KMS-11 (cell line): ENCODE measurements at regions not wholly inside any gene's neighbourhood (a gene's known extent, or its start where the extent isn't known, plus 50 kb on each side); places are given as distances from the start of the nearest gene placed in this dataset.

ENCODE experiments used
- H2AFZ ChIP-seq: fragments of 200-600 bp; sonication (generic); 2 replicates; pipeline ENCODE4 v1.6.1; 2016; ENCODE audit warnings: antibody characterized with exemption, mixed run types, low read depth
- H3K27ac ChIP-seq: fragments of 200-600 bp; sonication (generic); 2 replicates; pipeline ENCODE4 v1.6.1; 2016; ENCODE audit warnings: mild to moderate bottlenecking, mixed run types
- H3K27me3 ChIP-seq: fragments of 200-600 bp; sonication (generic); 2 replicates; pipeline ENCODE4 v1.6.1; 2017; ENCODE audit warnings: mild to moderate bottlenecking, low read depth, mixed run types, moderate library complexity; ENCODE audit not compliant: insufficient read depth
- H3K36me3 ChIP-seq: fragments of 200-600 bp; sonication (generic); 2 replicates; pipeline ENCODE4 v1.6.1; 2017; ENCODE audit warnings: mild to moderate bottlenecking, mixed run types; ENCODE audit not compliant: insufficient read depth
- H3K4me1 ChIP-seq: fragments of 200-600 bp; sonication (generic); 2 replicates; pipeline ENCODE4 v1.6.1; 2016; ENCODE audit warnings: mild to moderate bottlenecking, low read depth, mixed run types; ENCODE audit not compliant: poor library complexity, severe bottlenecking
- H3K4me2 ChIP-seq: fragments of 200-600 bp; sonication (generic); 2 replicates; pipeline ENCODE4 v1.7.0; 2016; ENCODE audit warnings: mild to moderate bottlenecking, mixed run types
- H3K4me3 ChIP-seq: fragments of 200-600 bp; sonication (generic); IDR thresholded peaks from 2 replicates; pipeline ENCODE4 v1.6.1; 2017; ENCODE audit warnings: low read depth, low read length, mixed read lengths; ENCODE audit not compliant: insufficient read depth
- H3K79me2 ChIP-seq: fragments of 200-600 bp; sonication (generic); 2 replicates; pipeline ENCODE4 v1.6.1; 2016; ENCODE audit warnings: low read depth, mixed run types; ENCODE audit not compliant: insufficient read depth
- H3K9ac ChIP-seq: fragments of 200-600 bp; sonication (generic); 2 replicates; pipeline ENCODE4 v1.6.1; 2016; ENCODE audit warnings: mild to moderate bottlenecking, mixed run types
- H4K20me1 ChIP-seq: fragments of 200-600 bp; sonication (generic); 2 replicates; pipeline ENCODE4 v1.6.1; 2016; ENCODE audit warnings: mild to moderate bottlenecking, mixed run types; ENCODE audit not compliant: insufficient read depth
- TF ChIP-seq, protein P1 (sequence below): fragments of 200-600 bp; sonication (generic); conservative IDR thresholded peaks from 2 replicates; pipeline ENCODE4 v1.6.1; 2017; ENCODE audit warnings: low read depth, mild to moderate bottlenecking, antibody characterized with exemption, low read length, moderate library complexity, mixed read lengths

DNA sequence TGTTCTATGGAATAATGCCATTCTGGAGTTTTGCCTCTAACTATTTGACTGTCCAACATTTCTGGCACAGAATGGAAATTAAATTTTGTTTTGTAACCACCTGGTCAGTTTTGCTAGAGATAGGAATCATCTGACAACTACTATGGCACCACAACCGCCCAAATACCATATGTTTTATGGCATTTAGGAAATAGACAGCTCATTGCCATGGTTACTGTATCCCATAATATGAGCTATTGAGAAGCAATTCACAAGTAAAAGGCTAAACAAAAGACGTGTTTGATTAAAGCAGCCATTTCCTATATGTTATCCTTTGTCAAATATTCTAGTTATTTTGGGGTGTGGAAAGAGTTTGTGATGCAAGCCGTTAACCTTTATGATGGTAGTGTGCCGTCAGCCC lies 1105.3 kb upstream of the LCORL start:
- no peak overlapping the region for H3K4me2 ChIP-seq
- H3K4me3 ChIP-seq, result no peak overlapping the region
- TF ChIP-seq, protein P1, sequence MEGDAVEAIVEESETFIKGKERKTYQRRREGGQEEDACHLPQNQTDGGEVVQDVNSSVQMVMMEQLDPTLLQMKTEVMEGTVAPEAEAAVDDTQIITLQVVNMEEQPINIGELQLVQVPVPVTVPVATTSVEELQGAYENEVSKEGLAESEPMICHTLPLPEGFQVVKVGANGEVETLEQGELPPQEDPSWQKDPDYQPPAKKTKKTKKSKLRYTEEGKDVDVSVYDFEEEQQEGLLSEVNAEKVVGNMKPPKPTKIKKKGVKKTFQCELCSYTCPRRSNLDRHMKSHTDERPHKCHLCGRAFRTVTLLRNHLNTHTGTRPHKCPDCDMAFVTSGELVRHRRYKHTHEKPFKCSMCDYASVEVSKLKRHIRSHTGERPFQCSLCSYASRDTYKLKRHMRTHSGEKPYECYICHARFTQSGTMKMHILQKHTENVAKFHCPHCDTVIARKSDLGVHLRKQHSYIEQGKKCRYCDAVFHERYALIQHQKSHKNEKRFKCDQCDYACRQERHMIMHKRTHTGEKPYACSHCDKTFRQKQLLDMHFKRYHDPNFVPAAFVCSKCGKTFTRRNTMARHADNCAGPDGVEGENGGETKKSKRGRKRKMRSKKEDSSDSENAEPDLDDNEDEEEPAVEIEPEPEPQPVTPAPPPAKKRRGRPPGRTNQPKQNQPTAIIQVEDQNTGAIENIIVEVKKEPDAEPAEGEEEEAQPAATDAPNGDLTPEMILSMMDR, result no peak
- H4K20me1 ChIP-seq, result no peaks in the 10 kb centered on the region
- no peak overlapping the region for H2AFZ ChIP-seq
- no peaks in the 10 kb centered on the region for H3K27me3 ChIP-seq
- no peak overlapping the region for H3K27ac ChIP-seq
- H3K4me1 ChIP-seq, result no peaks in the 10 kb centered on the region
- H3K79me2 ChIP-seq, result no peaks in the 10 kb centered on the region
- no peaks in the 10 kb centered on the region for H3K36me3 ChIP-seq
- no peak overlapping the region for H3K9ac ChIP-seq

- Histone ChIP-seq H3K36me3 (no peaks in the 10 kb centered on the region), H3K4me1 (no peaks in the 10 kb centered on the region), H3K9ac (no peak overlapping the region), H3K79me2 (no peaks in the 10 kb centered on the region), H2AFZ (no peak overlapping the region), H3K4me3 (no peak overlapping the region), H4K20me1 (no peaks in the 10 kb centered on the region), H3K27me3 (no peaks in the 10 kb centered on the region), H3K4me2 (no peak overlapping the region), H3K27ac (no peak overlapping the region)
- TF ChIP-seq, protein P1, result no peak
Observed at GRCh38 chr4:19123681-19124080, 1102.1 kb upstream of the LCORL start.

DNA sequence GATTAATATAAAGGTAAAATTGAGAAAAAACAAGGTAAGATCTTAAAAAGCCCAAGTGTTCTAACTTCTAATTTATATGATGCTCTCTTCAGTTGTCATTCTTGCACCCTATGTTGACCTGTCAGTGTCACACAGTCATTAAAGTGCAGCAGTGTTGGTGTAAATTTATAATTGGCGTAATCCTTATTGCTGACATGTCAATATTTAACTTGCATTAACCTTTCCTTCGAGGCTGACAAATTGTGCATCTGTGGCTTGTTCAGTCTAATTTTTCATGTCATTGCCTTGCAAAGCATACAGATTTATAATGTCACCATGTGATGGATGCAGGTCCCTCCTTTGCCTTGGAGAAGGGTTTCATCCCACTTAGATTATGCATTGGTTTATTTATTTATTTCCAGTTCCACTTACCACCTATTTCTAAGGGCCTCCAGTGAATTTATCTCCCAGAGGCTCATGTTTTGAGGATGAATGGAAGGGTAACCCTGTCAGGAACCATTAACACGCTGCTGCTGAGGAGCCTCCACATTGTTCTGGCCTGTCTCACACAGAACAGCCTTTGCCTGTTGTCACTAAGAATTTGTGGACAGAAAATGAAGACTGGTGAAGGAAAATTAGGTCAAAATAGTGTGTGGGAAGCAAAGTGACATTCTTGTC lies 1098.5 kb upstream of the LCORL start:
- no peaks in the 10 kb centered on the region for H3K36me3 ChIP-seq
- H3K4me2 ChIP-seq, result no peak overlapping the region
- H3K27ac ChIP-seq, result no peak overlapping the region
- no peak overlapping the region for H3K4me3 ChIP-seq
- no peaks in the 10 kb centered on the region for H3K27me3 ChIP-seq
- H4K20me1 ChIP-seq, result no peaks in the 10 kb centered on the region
- H3K79me2 ChIP-seq, result no peaks in the 10 kb centered on the region
- H3K4me1 ChIP-seq, result no peaks in the 10 kb centered on the region
- H2AFZ ChIP-seq, result no peak overlapping the region
- TF ChIP-seq, protein P1, result no peak
- H3K9ac ChIP-seq, result no peak overlapping the region

DNA sequence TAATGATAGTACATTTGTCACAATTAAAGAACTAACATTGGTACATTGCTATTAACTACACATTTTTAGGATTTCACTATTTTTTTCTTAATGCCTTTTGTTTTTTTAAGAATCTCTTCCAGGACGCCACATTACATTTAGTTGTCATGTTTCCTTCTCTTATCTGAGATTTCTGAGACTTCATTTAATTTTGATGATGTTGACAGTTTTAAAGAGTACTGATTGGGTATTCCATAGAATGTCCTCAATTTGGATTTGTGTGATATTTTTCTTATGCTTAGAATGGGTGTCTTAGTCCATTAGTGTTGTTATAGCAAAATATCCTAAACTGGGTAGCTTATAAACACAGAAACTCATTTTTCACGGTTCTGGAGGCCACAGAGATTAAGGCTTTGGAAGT lies 1095.5 kb upstream of the LCORL start:
- Histone ChIP-seq H3K79me2 (no peaks in the 10 kb centered on the region), H3K27me3 (no peaks in the 10 kb centered on the region), H3K9ac (no peak overlapping the region), H3K4me3 (no peak overlapping the region), H3K4me2 (no peak overlapping the region), H4K20me1 (no peaks in the 10 kb centered on the region), H3K36me3 (no peaks in the 10 kb centered on the region), H2AFZ (no peak overlapping the region), H3K27ac (no peak overlapping the region), H3K4me1 (no peaks in the 10 kb centered on the region)
- TF ChIP-seq, protein P1, result no peak
